HEK293T (cell line): ENCODE measurements at regions not wholly inside any gene's neighbourhood (a gene's known extent, or its start where the extent isn't known, plus 50 kb on each side); places are given as distances from the start of the nearest gene placed in this dataset.

Experiments
- ARNT ChIP-seq: fragments of 450-650 bp; IDR thresholded peaks from 2 replicates; pipeline ENCODE4 v1.6.1; 2017; ENCODE audit warnings: mild to moderate bottlenecking
- ELF4 ChIP-seq: fragments of 450-650 bp; IDR thresholded peaks from 2 replicates; pipeline ENCODE4 v1.6.1; 2017; ENCODE audit warnings: antibody characterized with exemption
- FOXA1 ChIP-seq: fragments of 450-650 bp; IDR thresholded peaks from 2 replicates; pipeline ENCODE4 v1.6.1; 2016; ENCODE audit warnings: mild to moderate bottlenecking
- FOXM1 ChIP-seq: fragments of 450-650 bp; IDR thresholded peaks from 2 replicates; pipeline ENCODE4 v1.6.1; 2017; ENCODE audit warnings: mild to moderate bottlenecking, borderline replicate concordance
- HDGF ChIP-seq: fragments of 450-650 bp; IDR thresholded peaks from 2 replicates; pipeline ENCODE4 v1.6.1; 2017; ENCODE audit warnings: antibody characterized with exemption, borderline replicate concordance
- L3MBTL2 ChIP-seq: fragments of 450-650 bp; conservative IDR thresholded peaks from 2 replicates; pipeline ENCODE4 v1.6.1; 2016; ENCODE audit warnings: mild to moderate bottlenecking
- LEF1 ChIP-seq: fragments of 450-650 bp; IDR thresholded peaks from 2 replicates; pipeline ENCODE4 v1.6.1; 2017; ENCODE audit warnings: mild to moderate bottlenecking, borderline replicate concordance
- PKNOX1 ChIP-seq: fragments of 450-650 bp; IDR thresholded peaks from 2 replicates; pipeline ENCODE4 v1.6.1; 2016
- SP1 ChIP-seq: fragments of 450-650 bp; IDR thresholded peaks from 2 replicates; pipeline ENCODE4 v1.6.1; 2017
- SUZ12 ChIP-seq: fragments of 450-650 bp; IDR thresholded peaks from 2 replicates; pipeline ENCODE4 v1.6.1; 2016; ENCODE audit warnings: mild to moderate bottlenecking
- TARDBP ChIP-seq: fragments of 450-650 bp; IDR thresholded peaks from 2 replicates; pipeline ENCODE4 v1.6.1; 2016
- ZNF384 ChIP-seq: fragments of 450-650 bp; IDR thresholded peaks from 2 replicates; pipeline ENCODE4 v1.6.1; 2016

- TF ChIP-seq FOXM1 (no peak), ZNF384 (peak; percentile 62), FOXA1 (no peak), PKNOX1 (peak; percentile 49), SP1 (no peak), TARDBP (no peak), ELF4 (no peak), LEF1 (no peak), L3MBTL2 (no peak), HDGF (no peak), ARNT (no peak), SUZ12 (no peak)
Observed at GRCh38 chr17:71656964-71657858, 463.6 kb upstream of the SOX9 start.
